AG10803 (cell line): ENCODE measurements at regions not wholly inside any gene's neighbourhood (a gene's known extent, or its start where the extent isn't known, plus 50 kb on each side); places are given as distances from the start of the nearest gene placed in this dataset.

ENCODE experiments used
- DNase-seq: peaks from one replicate; pipeline ENCODE4 v3.0.0; 2010; ENCODE audit warnings: low read depth
- H3K4me3 ChIP-seq: 2 replicates; pipeline ENCODE4 v1.5.1; 2011; ENCODE audit warnings: mild to moderate bottlenecking, low read length, control low read depth
- CTCF ChIP-seq: conservative IDR thresholded peaks from 2 replicates; pipeline ENCODE4 v1.5.1; 2011; ENCODE audit warnings: mild to moderate bottlenecking, low read length, control low read depth, inconsistent platforms

GRCh38 chr2:120497261-120497977, 151.5 kb downstream of the INHBB start:
- no peak for DNase-seq
- H3K4me3 ChIP-seq = no peak overlapping the region
- no peak for TF ChIP-seq CTCF

GRCh38 chr2:120498121-120498520, 152.2 kb downstream of the INHBB start:
- no peak for TF ChIP-seq CTCF
- no peak for DNase-seq
- H3K4me3 ChIP-seq = no peak overlapping the region

GRCh38 chr2:120498576-120499394, 152.8 kb downstream of the INHBB start:
- H3K4me3 ChIP-seq = no peak overlapping the region
- DNase-seq = no peak
- no peak for TF ChIP-seq CTCF

- TF ChIP-seq CTCF = no peak
- no peak for DNase-seq
- no peak overlapping the region for H3K4me3 ChIP-seq
These were observed 154.0 kb downstream of the INHBB start for GRCh38 chr2:120499784-120500495.

GRCh38 chr2:120501591-120501990, 155.7 kb downstream of the INHBB start:
- no peak for DNase-seq
- no peak overlapping the region for H3K4me3 ChIP-seq
- no peak for TF ChIP-seq CTCF

GRCh38 chr2:120502357-120502756, 156.4 kb downstream of the INHBB start:
- no peak for TF ChIP-seq CTCF
- no peak for DNase-seq
- H3K4me3 ChIP-seq = no peak overlapping the region
